Globus pallidus (tissue), 1 donor: ENCODE measurements at regions not wholly inside any gene's neighbourhood (a gene's known extent, or its start where the extent isn't known, plus 50 kb on each side); places are given as distances from the start of the nearest gene placed in this dataset.

ENCODE experiments used
- DNase-seq: peaks from one replicate; pipeline ENCODE4 v3.0.0-alpha.2; 2015; ENCODE audit warnings: low spot score

DNA sequence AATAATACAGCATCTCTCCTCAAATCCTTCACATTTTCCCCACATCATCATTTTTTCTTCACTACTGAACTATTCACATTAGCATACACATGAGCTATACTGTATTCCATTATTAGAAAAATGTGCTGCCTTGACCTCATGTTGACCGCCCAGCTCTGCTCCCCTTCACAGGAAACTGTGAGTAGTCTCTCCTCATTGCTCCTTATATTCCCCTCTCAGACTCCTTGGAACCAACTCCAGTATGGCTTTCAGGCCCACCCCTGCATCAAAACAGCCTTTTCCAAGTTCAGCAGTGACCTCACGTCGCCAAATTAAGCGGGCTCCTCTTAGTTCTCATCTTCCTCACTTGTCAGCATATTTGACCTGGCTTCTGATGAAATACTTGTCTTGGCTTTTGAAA, 59.2 kb upstream of the SPAG17 start:
- no peak for DNase-seq

DNA sequence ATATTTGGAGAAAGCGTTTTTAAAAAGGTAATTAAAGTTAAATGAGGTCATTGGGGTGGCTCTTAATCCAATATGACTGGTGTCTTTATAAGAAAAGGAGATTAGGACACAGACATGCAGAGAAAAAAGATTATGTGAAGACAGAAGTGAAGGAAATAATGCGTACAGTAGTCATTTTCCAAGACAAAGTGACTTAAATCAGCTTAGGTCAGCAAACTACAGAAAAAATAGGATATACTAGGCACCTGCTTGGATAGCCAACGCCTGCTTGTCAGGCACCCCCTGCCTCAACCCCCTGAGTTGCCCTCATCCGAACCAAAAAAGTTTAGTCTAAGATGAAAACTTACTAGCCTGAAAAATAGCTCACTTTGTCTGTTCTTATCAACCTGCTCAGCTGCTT, 58.2 kb upstream of the SPAG17 start:
- no peak for DNase-seq
